Activated T-cell treated with anti-CD3 and anti-CD28 coated beads, Interleukin-2, amount 50 U/mL, for 4 hours (primary cell): ENCODE measurements at regions not wholly inside any gene's neighbourhood (a gene's known extent, or its start where the extent isn't known, plus 50 kb on each side); places are given as distances from the start of the nearest gene placed in this dataset.

Experiments
- ATAC-seq, 2 donors: fragments of 200-7000 bp; cut with Tn5 transposase; one replicate each; pipeline ENCODE4 v1.10.0; 2021
- DNase-seq: peaks from one replicate; pipeline ENCODE4 v3.0.0-alpha.2; 2020
- H3K27me3 Mint-ChIP-seq: one replicate; pipeline ENCODE4 v1.8.0; 2021; ENCODE audit warnings: low read depth, mixed read lengths
- H3K36me3 Mint-ChIP-seq: one replicate; pipeline ENCODE4 v1.8.0; 2022; ENCODE audit warnings: mixed read lengths; ENCODE audit not compliant: insufficient read depth
- H3K4me1 Mint-ChIP-seq: one replicate; pipeline ENCODE4 v1.8.0; 2021; ENCODE audit warnings: low read depth, mixed read lengths
- H3K4me3 Mint-ChIP-seq: one replicate; pipeline ENCODE4 v1.8.0; 2021; ENCODE audit warnings: mild to moderate bottlenecking, moderate library complexity, mixed read lengths
- H3K9me3 Mint-ChIP-seq: one replicate; pipeline ENCODE4 v1.8.0; 2021; ENCODE audit warnings: mixed read lengths

- Mint-ChIP-seq H3K36me3 (no peaks in the 10 kb centered on the region), H3K9me3 (peaks cover 3% of the 10 kb centered on the region), H3K4me1 (no peaks in the 10 kb centered on the region), H3K27me3 (no peaks in the 10 kb centered on the region), H3K4me3 (no peak overlapping the region)
- ATAC-seq: no peak
- DNase-seq: no peak
These were observed 213.3 kb upstream of the HTR2A start for GRCh38 chr13:47110141-47110540.

- H3K27me3 Mint-ChIP-seq: no peaks in the 10 kb centered on the region
- H3K4me3 Mint-ChIP-seq: no peak overlapping the region
- H3K9me3 Mint-ChIP-seq: peaks cover 3% of the 10 kb centered on the region
- H3K36me3 Mint-ChIP-seq: no peaks in the 10 kb centered on the region
- DNase-seq (no peak), ATAC-seq (no peak)
- no peaks in the 10 kb centered on the region for H3K4me1 Mint-ChIP-seq
These were observed 212.2 kb upstream of the HTR2A start for GRCh38 chr13:47109028-47109427.

GRCh38 chr13:47100214-47100853 is 203.5 kb upstream of the HTR2A start:
- Mint-ChIP-seq H3K36me3 (no peaks in the 10 kb centered on the region), H3K9me3 (no peaks in the 10 kb centered on the region)
- no peak for ATAC-seq

GRCh38 chr13:47094734-47095434 is 198.0 kb upstream of the HTR2A start:
- no peaks in the 10 kb centered on the region for H3K27me3 Mint-ChIP-seq
- DNase-seq: no peak
- H3K4me3 Mint-ChIP-seq: no peak overlapping the region
- ATAC-seq: no peak
- no peaks in the 10 kb centered on the region for H3K36me3 Mint-ChIP-seq
- no peaks in the 10 kb centered on the region for H3K4me1 Mint-ChIP-seq
- H3K9me3 Mint-ChIP-seq: no peaks in the 10 kb centered on the region

More at GRCh38 chr13:47100214-47100853, 203.5 kb upstream of the HTR2A start:
- H3K4me3 Mint-ChIP-seq: no peak overlapping the region
- no peak for DNase-seq
- no peaks in the 10 kb centered on the region for H3K4me1 Mint-ChIP-seq
- peaks cover 6% of the 10 kb centered on the region for H3K27me3 Mint-ChIP-seq

GRCh38 chr13:47092202-47092601 is 195.3 kb upstream of the HTR2A start:
- H3K4me1 Mint-ChIP-seq: no peaks in the 10 kb centered on the region
- no peak for DNase-seq
- H3K4me3 Mint-ChIP-seq: no peak overlapping the region
- no peak for ATAC-seq
- H3K36me3 Mint-ChIP-seq: no peaks in the 10 kb centered on the region
- H3K9me3 Mint-ChIP-seq: no peaks in the 10 kb centered on the region
- no peaks in the 10 kb centered on the region for H3K27me3 Mint-ChIP-seq

- no peaks in the 10 kb centered on the region for H3K4me1 Mint-ChIP-seq
- no peak for ATAC-seq
- H3K36me3 Mint-ChIP-seq: no peaks in the 10 kb centered on the region
These were observed 191.0 kb upstream of the HTR2A start for GRCh38 chr13:47087841-47088240.

GRCh38 chr13:47087241-47087640 is 190.4 kb upstream of the HTR2A start:
- no peaks in the 10 kb centered on the region for H3K4me1 Mint-ChIP-seq
- peaks cover 3% of the 10 kb centered on the region for H3K27me3 Mint-ChIP-seq
- ATAC-seq (no peak), DNase-seq (no peak)
- H3K4me3 Mint-ChIP-seq: no peak overlapping the region
- no peaks in the 10 kb centered on the region for H3K36me3 Mint-ChIP-seq
- no peaks in the 10 kb centered on the region for H3K9me3 Mint-ChIP-seq

More at GRCh38 chr13:47087841-47088240, 191.0 kb upstream of the HTR2A start:
- H3K9me3 Mint-ChIP-seq: no peaks in the 10 kb centered on the region
- no peak for DNase-seq
- H3K4me3 Mint-ChIP-seq: no peak overlapping the region
- peaks cover 3% of the 10 kb centered on the region for H3K27me3 Mint-ChIP-seq

- H3K27me3 Mint-ChIP-seq: peaks cover 3% of the 10 kb centered on the region
- DNase-seq (no peak), ATAC-seq (no peak)
- no peaks in the 10 kb centered on the region for H3K36me3 Mint-ChIP-seq
- no peaks in the 10 kb centered on the region for H3K9me3 Mint-ChIP-seq
- H3K4me1 Mint-ChIP-seq: no peaks in the 10 kb centered on the region
- H3K4me3 Mint-ChIP-seq: no peak overlapping the region
These were observed 188.5 kb upstream of the HTR2A start for GRCh38 chr13:47085346-47085745.

GRCh38 chr13:47081850-47082249 is 185.0 kb upstream of the HTR2A start:
- no peak for ATAC-seq
- Mint-ChIP-seq H3K4me1 (no peaks in the 10 kb centered on the region), H3K4me3 (no peak overlapping the region), H3K9me3 (no peaks in the 10 kb centered on the region), H3K36me3 (no peaks in the 10 kb centered on the region), H3K27me3 (peaks cover 3% of the 10 kb centered on the region)
- DNase-seq: no peak

GRCh38 chr13:47081246-47081645 is 184.4 kb upstream of the HTR2A start:
- no peaks in the 10 kb centered on the region for H3K27me3 Mint-ChIP-seq
- no peak overlapping the region for H3K4me3 Mint-ChIP-seq
- H3K4me1 Mint-ChIP-seq: no peaks in the 10 kb centered on the region
- DNase-seq (no peak), ATAC-seq (no peak)
- H3K36me3 Mint-ChIP-seq: no peaks in the 10 kb centered on the region
- H3K9me3 Mint-ChIP-seq: no peaks in the 10 kb centered on the region

GRCh38 chr13:47080621-47081020 is 183.8 kb upstream of the HTR2A start:
- no peaks in the 10 kb centered on the region for H3K36me3 Mint-ChIP-seq
- DNase-seq (no peak), ATAC-seq (no peak)
- no peaks in the 10 kb centered on the region for H3K4me1 Mint-ChIP-seq
- no peaks in the 10 kb centered on the region for H3K27me3 Mint-ChIP-seq
- H3K9me3 Mint-ChIP-seq: no peaks in the 10 kb centered on the region
- H3K4me3 Mint-ChIP-seq: no peak overlapping the region

- DNase-seq: no peak
- no peaks in the 10 kb centered on the region for H3K36me3 Mint-ChIP-seq
- H3K4me3 Mint-ChIP-seq: no peak overlapping the region
- H3K9me3 Mint-ChIP-seq: peaks cover 17% of the 10 kb centered on the region
- no peaks in the 10 kb centered on the region for H3K27me3 Mint-ChIP-seq
- no peaks in the 10 kb centered on the region for H3K4me1 Mint-ChIP-seq
- no peak for ATAC-seq
These were observed 179.6 kb upstream of the HTR2A start for GRCh38 chr13:47076500-47076899.

GRCh38 chr13:47069133-47069532 is 172.3 kb upstream of the HTR2A start:
- Mint-ChIP-seq H3K9me3 (peaks cover 6% of the 10 kb centered on the region), H3K4me3 (no peak overlapping the region), H3K27me3 (peaks cover 4% of the 10 kb centered on the region), H3K36me3 (no peaks in the 10 kb centered on the region), H3K4me1 (no peaks in the 10 kb centered on the region)
- ATAC-seq (no peak), DNase-seq (no peak)

GRCh38 chr13:47067306-47067705 is 170.5 kb upstream of the HTR2A start:
- Mint-ChIP-seq H3K4me3 (no peak overlapping the region), H3K9me3 (peaks cover 8% of the 10 kb centered on the region), H3K27me3 (peaks cover 4% of the 10 kb centered on the region), H3K36me3 (no peaks in the 10 kb centered on the region), H3K4me1 (no peaks in the 10 kb centered on the region)
- DNase-seq (no peak), ATAC-seq (no peak)

GRCh38 chr13:47066226-47066625 is 169.4 kb upstream of the HTR2A start:
- Mint-ChIP-seq H3K36me3 (no peaks in the 10 kb centered on the region), H3K4me3 (no peak overlapping the region), H3K27me3 (peaks cover 4% of the 10 kb centered on the region), H3K9me3 (peaks cover 12% of the 10 kb centered on the region), H3K4me1 (no peaks in the 10 kb centered on the region)
- DNase-seq (no peak), ATAC-seq (no peak)
